ENCODE measurements at regions not wholly inside any gene's neighbourhood (a gene's known extent, or its start where the extent isn't known, plus 50 kb on each side); places are given as distances from the start of the nearest gene placed in this dataset.

DNA sequence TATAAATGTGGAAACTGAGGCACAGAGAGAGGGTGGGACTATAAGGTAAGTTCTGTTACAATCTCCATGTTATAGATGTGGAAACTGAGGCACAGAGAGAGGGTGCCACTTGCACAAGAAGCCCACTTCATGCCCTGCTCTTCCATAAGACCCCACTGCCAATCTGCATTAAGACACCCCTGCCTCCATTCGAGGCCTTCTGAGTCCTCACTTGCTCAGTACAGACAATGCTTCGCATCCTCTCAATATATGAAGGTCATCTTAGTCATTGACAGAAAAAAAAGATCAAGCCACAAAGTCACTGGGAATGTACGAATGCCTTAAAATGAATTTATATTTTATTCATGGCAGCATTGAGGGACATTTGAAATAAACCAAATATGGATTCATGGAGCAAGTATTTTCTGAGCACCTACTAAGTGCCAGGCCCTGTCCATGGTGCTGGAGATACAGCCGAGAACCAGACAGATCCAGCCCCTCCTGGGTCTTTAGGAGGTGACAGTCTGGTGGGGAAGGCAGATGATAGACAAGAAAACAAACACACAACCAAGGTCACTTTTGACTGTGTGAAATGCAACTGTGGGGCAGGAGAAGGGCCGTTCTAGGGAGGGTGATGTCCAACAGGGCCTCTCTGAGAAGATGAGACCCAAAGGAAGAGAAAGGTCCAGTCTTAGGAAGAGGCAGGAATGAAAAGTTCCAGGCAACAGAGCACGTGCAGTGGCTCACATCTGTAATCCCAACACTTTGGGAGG lies 92.5 kb upstream of the PTPN1 start:
- Histone ChIP-seq H3K4me1 (ENCODE audit: low read length) (no peaks in the 10 kb centered on the region), H4K20me1 (ENCODE audit: insufficient read depth, low read length) (no peaks in the 10 kb centered on the region), H3K27me3 (ENCODE audit: low read depth, low read length) (peaks cover 33% of the 10 kb centered on the region), H3K9me3 (ENCODE audit: insufficient read depth, low read length) (peaks cover 6% of the 10 kb centered on the region; the same call in 1 of the 2 replicates), H3K27ac (ENCODE audit: low read length) (no peak overlapping the region), H3K4me3 (ENCODE audit: low read length) (no peak overlapping the region), H3K9ac (ENCODE audit: low read length) (no peak overlapping the region), H3K36me3 (replicated peaks; ENCODE audit: low read depth, low read length) (peaks cover 6% of the 10 kb centered on the region), H2AFZ (ENCODE audit: low read depth, low read length) (no peak overlapping the region), H3K4me2 (ENCODE audit: low read length) (no peak overlapping the region), H3K79me2 (ENCODE audit: low read length) (no peaks in the 10 kb centered on the region)
- TF ChIP-seq, protein P1, sequence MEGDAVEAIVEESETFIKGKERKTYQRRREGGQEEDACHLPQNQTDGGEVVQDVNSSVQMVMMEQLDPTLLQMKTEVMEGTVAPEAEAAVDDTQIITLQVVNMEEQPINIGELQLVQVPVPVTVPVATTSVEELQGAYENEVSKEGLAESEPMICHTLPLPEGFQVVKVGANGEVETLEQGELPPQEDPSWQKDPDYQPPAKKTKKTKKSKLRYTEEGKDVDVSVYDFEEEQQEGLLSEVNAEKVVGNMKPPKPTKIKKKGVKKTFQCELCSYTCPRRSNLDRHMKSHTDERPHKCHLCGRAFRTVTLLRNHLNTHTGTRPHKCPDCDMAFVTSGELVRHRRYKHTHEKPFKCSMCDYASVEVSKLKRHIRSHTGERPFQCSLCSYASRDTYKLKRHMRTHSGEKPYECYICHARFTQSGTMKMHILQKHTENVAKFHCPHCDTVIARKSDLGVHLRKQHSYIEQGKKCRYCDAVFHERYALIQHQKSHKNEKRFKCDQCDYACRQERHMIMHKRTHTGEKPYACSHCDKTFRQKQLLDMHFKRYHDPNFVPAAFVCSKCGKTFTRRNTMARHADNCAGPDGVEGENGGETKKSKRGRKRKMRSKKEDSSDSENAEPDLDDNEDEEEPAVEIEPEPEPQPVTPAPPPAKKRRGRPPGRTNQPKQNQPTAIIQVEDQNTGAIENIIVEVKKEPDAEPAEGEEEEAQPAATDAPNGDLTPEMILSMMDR (IDR thresholded peaks at IDR 0.05; ENCODE audit: low read depth, low read length) = no peak
- TF ChIP-seq EZH2phosphoT487 (IDR thresholded peaks at IDR 0.05; ENCODE audit: low read depth) = no peak

DNA sequence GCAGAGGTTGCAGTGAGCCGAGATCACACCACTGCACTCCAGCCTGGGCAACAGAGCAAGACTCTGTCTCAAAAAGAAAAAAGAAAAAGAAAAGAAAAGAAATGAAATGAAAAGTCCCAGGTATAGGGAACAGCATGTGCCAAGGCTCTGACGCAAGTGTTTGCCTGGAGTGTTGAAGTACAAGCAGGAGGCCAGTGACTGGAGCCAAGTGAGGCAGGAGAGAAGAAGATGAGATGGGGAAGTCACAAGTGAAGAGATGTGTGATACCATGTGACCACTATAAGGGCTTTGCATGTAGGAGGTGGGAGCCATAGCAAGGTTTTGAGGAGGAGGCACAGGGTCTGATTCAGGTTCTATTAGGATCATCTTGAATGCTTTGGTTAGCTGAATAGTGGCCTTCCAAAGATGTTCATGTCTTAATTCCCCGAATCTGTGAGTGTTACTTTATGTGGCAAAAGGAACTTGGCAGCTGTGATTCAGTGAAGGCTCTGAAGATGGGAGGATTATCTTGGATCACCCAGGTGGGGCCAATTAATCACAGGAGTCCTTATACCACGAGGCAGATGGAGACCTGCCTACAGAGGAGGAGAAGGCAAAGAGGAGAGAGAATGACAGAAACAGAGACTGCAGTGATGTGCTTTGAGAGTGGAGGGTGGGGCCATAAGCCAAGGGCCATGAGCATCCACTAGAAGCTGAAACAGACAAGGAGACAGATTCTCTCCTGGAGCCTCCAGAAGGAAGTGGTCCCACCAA lies 91.1 kb upstream of the PTPN1 start:
- peaks cover 6% of the 10 kb centered on the region for H3K36me3 ChIP-seq (replicated peaks; ENCODE audit: low read depth, low read length)
- no peak overlapping the region for H3K4me2 ChIP-seq (ENCODE audit: low read length)
- TF ChIP-seq, protein P1 (IDR thresholded peaks at IDR 0.05; ENCODE audit: low read depth, low read length) = no peak
- TF ChIP-seq EZH2phosphoT487 (IDR thresholded peaks at IDR 0.05; ENCODE audit: low read depth) = no peak
- H3K79me2 ChIP-seq (ENCODE audit: low read length) = no peaks in the 10 kb centered on the region
- H2AFZ ChIP-seq (ENCODE audit: low read depth, low read length) = no peak overlapping the region
- H3K9me3 ChIP-seq (ENCODE audit: insufficient read depth, low read length) = peaks cover 6% of the 10 kb centered on the region; the same call in 1 of the 2 replicates
- H3K4me1 ChIP-seq (ENCODE audit: low read length) = no peaks in the 10 kb centered on the region
- H3K27me3 ChIP-seq (ENCODE audit: low read depth, low read length) = peaks cover 25% of the 10 kb centered on the region
- H4K20me1 ChIP-seq (ENCODE audit: insufficient read depth, low read length) = no peaks in the 10 kb centered on the region
- H3K9ac ChIP-seq (ENCODE audit: low read length) = no peak overlapping the region
- no peak overlapping the region for H3K4me3 ChIP-seq (ENCODE audit: low read length)
- no peak overlapping the region for H3K27ac ChIP-seq (ENCODE audit: low read length)

DNA sequence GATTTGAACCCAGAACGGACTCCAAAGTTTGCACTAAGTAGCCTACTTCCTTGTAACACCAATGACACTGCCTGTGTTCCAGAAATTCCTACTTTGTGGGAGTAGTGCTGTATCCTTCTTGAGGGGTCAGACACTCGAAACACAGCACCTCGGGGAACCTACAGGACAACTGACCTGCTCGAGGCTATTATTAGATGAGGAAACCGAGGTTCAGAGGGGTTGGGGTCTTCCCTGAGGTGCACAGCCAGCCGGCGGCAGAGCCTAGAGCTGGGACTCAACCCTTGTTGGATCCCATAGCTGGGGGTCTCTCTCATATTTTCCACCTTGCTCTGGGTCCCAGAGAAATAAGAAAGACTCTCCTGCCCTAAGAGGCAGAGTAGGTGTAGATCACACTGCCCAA lies 89.8 kb upstream of the PTPN1 start:
- no peak overlapping the region for H3K4me2 ChIP-seq (ENCODE audit: low read length)
- peaks cover 6% of the 10 kb centered on the region for H3K36me3 ChIP-seq (replicated peaks; ENCODE audit: low read depth, low read length)
- H3K79me2 ChIP-seq (ENCODE audit: low read length) = no peaks in the 10 kb centered on the region
- no peaks in the 10 kb centered on the region for H4K20me1 ChIP-seq (ENCODE audit: insufficient read depth, low read length)
- H3K4me1 ChIP-seq (ENCODE audit: low read length) = no peaks in the 10 kb centered on the region
- H3K27ac ChIP-seq (ENCODE audit: low read length) = no peak overlapping the region
- no peak overlapping the region for H2AFZ ChIP-seq (ENCODE audit: low read depth, low read length)
- H3K9me3 ChIP-seq (ENCODE audit: insufficient read depth, low read length) = peaks cover 6% of the 10 kb centered on the region; the same call in 1 of the 2 replicates
- no peak overlapping the region for H3K9ac ChIP-seq (ENCODE audit: low read length)
- no peak overlapping the region for H3K4me3 ChIP-seq (ENCODE audit: low read length)
- no peak for TF ChIP-seq EZH2phosphoT487 (IDR thresholded peaks at IDR 0.05; ENCODE audit: low read depth)
- TF ChIP-seq, protein P1 (IDR thresholded peaks at IDR 0.05; ENCODE audit: low read depth, low read length) = no peak
- H3K27me3 ChIP-seq (ENCODE audit: low read depth, low read length) = peaks cover 21% of the 10 kb centered on the region; the same call in 1 of the 2 replicates
